Testis (tissue), 2 donors: ENCODE measurements at regions not wholly inside any gene's neighbourhood (a gene's known extent, or its start where the extent isn't known, plus 50 kb on each side); places are given as distances from the start of the nearest gene placed in this dataset.

ENCODE experiments used
- CTCF ChIP-seq, 3 experiments: fragments of 450-650 bp in 2 of 3; fragments of 200-600 bp in 1 of 3; sonication (generic) in 1 of 3; IDR thresholded peaks; one replicate each; pipeline ENCODE4 v1.5.1; 2016 to 2019; ENCODE audit warnings: antibody characterized with exemption in 3 of 3, mild to moderate bottlenecking in 2 of 3, moderate library complexity in 1 of 3
- POLR2A ChIP-seq: fragments of 450-650 bp; IDR thresholded peaks from one replicate; pipeline ENCODE4 v1.6.1; 2017; ENCODE audit warnings: antibody characterized with exemption, mild to moderate bottlenecking, moderate library complexity

- TF ChIP-seq CTCF (IDR thresholded peaks at IDR 0.05) = no peak
- TF ChIP-seq POLR2A = no peak
Observed at GRCh38 chr1:231092380-231092779, 52.3 kb upstream of the FAM89A start.
